Transverse colon (tissue), 4 donors: ENCODE measurements at regions not wholly inside any gene's neighbourhood (a gene's known extent, or its start where the extent isn't known, plus 50 kb on each side); places are given as distances from the start of the nearest gene placed in this dataset.
"Not testable (repeated sequence)": the region's sequence is repeated elsewhere in the genome, so short reads cannot be mapped to it uniquely, and the experiment has no call there.

Experiments used
- DNase-seq: peaks from one replicate; pipeline ENCODE4 v3.0.0-alpha.2; 2019
- H3K27ac ChIP-seq, 4 donors: fragments of 200-600 bp; sonication (generic); 2 replicates each; pipeline ENCODE4 v1.5.1; 2016 to 2018; ENCODE audit warnings: inconsistent platforms in 4 of 4
- H3K27me3 ChIP-seq: fragments of 200-600 bp; sonication (generic); 2 replicates; pipeline ENCODE4 v1.5.1; 2017; ENCODE audit warnings: inconsistent platforms
- H3K36me3 ChIP-seq, 4 donors: fragments of 200-600 bp; sonication (generic); 2 replicates each; pipeline ENCODE4 v1.5.1; 2017 to 2019; ENCODE audit warnings: inconsistent platforms in 4 of 4
- H3K4me1 ChIP-seq, 4 donors: fragments of 200-600 bp; sonication (generic); 2 replicates each; pipeline ENCODE4 v1.5.1; 2017 to 2020; ENCODE audit warnings: inconsistent platforms in 4 of 4
- H3K4me3 ChIP-seq, 4 donors: fragments of 200-600 bp; sonication (generic); 1 replicate in 1 of 4; 2 replicates in 3 of 4; pipeline versions ENCODE4 v1.5.1 to v1.6.1; 2017 to 2019; ENCODE audit warnings: inconsistent platforms in 4 of 4
- H3K9me3 ChIP-seq, 2 donors: fragments of 200-600 bp; sonication (generic); 2 replicates each; pipeline ENCODE4 v1.5.1; 2017 to 2019; ENCODE audit warnings: inconsistent platforms in 2 of 2
- CTCF ChIP-seq, 5 experiments: fragments of 200-600 bp in 3 of 5; fragments of 450-650 bp in 2 of 5; sonication (generic) in 3 of 5; IDR thresholded peaks; 1 replicate in 2 of 5; 2 replicates in 3 of 5; pipeline ENCODE4 v1.5.1; 2016 to 2017; ENCODE audit warnings: antibody characterized with exemption in 5 of 5, inconsistent platforms in 3 of 5, mild to moderate bottlenecking in 2 of 5, moderate library complexity in 1 of 5
- EP300 ChIP-seq: sonication (generic); formaldehyde crosslinking; IDR thresholded peaks from one replicate; pipeline ENCODE4 v1.6.1; 2017; ENCODE audit warnings: antibody characterized with exemption, low read depth
- POLR2A ChIP-seq: fragments of 450-650 bp; IDR thresholded peaks from one replicate; pipeline ENCODE4 v1.6.1; 2016; ENCODE audit warnings: antibody characterized with exemption, mild to moderate bottlenecking, moderate library complexity
- POLR2AphosphoS5 ChIP-seq, 3 donors: sonication (generic); formaldehyde crosslinking; IDR thresholded peaks; one replicate each; pipeline ENCODE4 v1.6.1; 2016; ENCODE audit warnings: antibody characterized with exemption in 3 of 3
- WGBS, 2 donors: methylation state at CpG; one replicate each; pipeline ENCODE4 v1.1.5; 2018; ENCODE audit warnings: low coverage in 1 of 2; 5-methylcytosine and 5-hydroxymethylcytosine counted together
- in situ Hi-C, 4 donors: fragments of 200-750 bp; cut with MboI; loops; one replicate each; pipeline versions ENCODE4 v1.15.0 to v1.15.1; 2017; ENCODE audit warnings: low sequenced_read_pairs in 3 of 4, low pct_ligation_motif_present in 1 of 4, low pct_unique_long_range_greater_than_20kb in 1 of 4
- intact Hi-C: fragments of 100-400 bp; cut with DNase I; formaldehyde crosslinking; loops from one replicate; pipeline ENCODE4 v1.15.1; 2023; ENCODE audit warnings: low total_unique reads

- H3K27ac ChIP-seq, in situ Hi-C loops, H3K27me3 ChIP-seq, H3K36me3 ChIP-seq, H3K4me3 ChIP-seq, intact Hi-C loops, DNase-seq, H3K4me1 ChIP-seq: not testable (repeated sequence)
- H3K9me3 ChIP-seq = peaks cover 12 to 14% of the 10 kb centered on the region in 2 donors
- WGBS, 2 donors = 83 to 92% methylated on average over 4 to 7 of the region's 7 CpGs
These were observed 97.5 kb downstream of the ZNF664 start for GRCh38 chr12:124070394-124071074.

GRCh38 chr12:124071075-124071443, 98.0 kb downstream of the ZNF664 start:
- H3K27ac ChIP-seq = no peak overlapping the region
- no peak for DNase-seq
- in situ Hi-C loops = no loop called here
- intact Hi-C loops = no loop called here
- WGBS, 2 donors = 63 to 64% methylated on average over 3 of the region's 3 CpGs
- TF ChIP-seq EP300 (no peak), CTCF (IDR thresholded peaks at IDR 0.05) (no peak), POLR2AphosphoS5 (IDR thresholded peaks at IDR 0.05) (no peak), POLR2A (no peak)
- no peak overlapping the region for H3K4me3 ChIP-seq
- no peaks in the 10 kb centered on the region for H3K4me1 ChIP-seq
- no peaks in the 10 kb centered on the region for H3K36me3 ChIP-seq
- H3K9me3 ChIP-seq = peaks cover 12% of the 10 kb centered on the region in 2 donors
- H3K27me3 ChIP-seq = no peaks in the 10 kb centered on the region

GRCh38 chr12:124073356-124074035, 100.5 kb downstream of the ZNF664 start:
- intact Hi-C loops (no loop called here), in situ Hi-C loops (no loop called here)
- no peaks in the 10 kb centered on the region for H3K27me3 ChIP-seq
- 63 to 64% methylated on average over 6 to 8 of the region's 8 CpGs for WGBS, 2 donors
- no peaks in the 10 kb centered on the region for H3K4me1 ChIP-seq
- H3K9me3 ChIP-seq = no peaks in the 10 kb centered on the region
- no peaks in the 10 kb centered on the region for H3K36me3 ChIP-seq
- no peak overlapping the region for H3K4me3 ChIP-seq
- TF ChIP-seq POLR2AphosphoS5 (IDR thresholded peaks at IDR 0.05) = no peak
- TF ChIP-seq POLR2A = no peak
- no peak for TF ChIP-seq EP300
- no peak for TF ChIP-seq CTCF (IDR thresholded peaks at IDR 0.05)
- H3K27ac ChIP-seq = no peak overlapping the region
- DNase-seq = no peak

- in situ Hi-C loops (no loop called here), intact Hi-C loops (no loop called here)
- 95 to 100% methylated on average over 2 to 4 of the region's 4 CpGs for WGBS, 2 donors
These were observed 102.8 kb downstream of the ZNF664 start for GRCh38 chr12:124075841-124076240.

More at GRCh38 chr12:124075841-124076240, 102.8 kb downstream of the ZNF664 start:
- Histone ChIP-seq H3K27me3 (no peaks in the 10 kb centered on the region), H3K36me3 (no peaks in the 10 kb centered on the region), H3K9me3 (no peaks in the 10 kb centered on the region), H3K4me1 (no peaks in the 10 kb centered on the region), H3K4me3 (no peak overlapping the region), H3K27ac (no peak overlapping the region)
- DNase-seq = no peak
- TF ChIP-seq POLR2A (no peak), CTCF (IDR thresholded peaks at IDR 0.05) (no peak), EP300 (no peak), POLR2AphosphoS5 (IDR thresholded peaks at IDR 0.05) (no peak)
